ENCODE measurements at regions not wholly inside any gene's neighbourhood (a gene's known extent, or its start where the extent isn't known, plus 50 kb on each side); places are given as distances from the start of the nearest gene placed in this dataset.

DNA sequence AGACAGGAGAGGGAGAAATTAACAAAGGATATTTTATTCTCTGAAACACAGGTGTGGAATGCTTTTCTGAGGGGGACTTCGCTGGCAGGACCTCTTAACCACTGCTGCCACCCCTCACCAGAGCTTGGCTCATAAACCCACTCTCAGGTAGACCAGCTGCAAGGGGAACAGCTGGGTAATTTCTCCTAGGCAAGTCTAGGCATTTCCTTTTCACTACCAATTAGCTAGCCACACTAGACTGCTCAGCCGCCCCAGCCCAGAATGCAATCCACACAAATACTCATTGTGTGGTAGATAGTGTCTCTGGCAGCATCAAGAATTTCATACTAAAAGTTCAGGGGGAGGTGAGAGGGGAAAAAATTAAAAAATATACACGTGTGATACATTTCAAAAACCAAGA is 267.6 kb upstream of the ID4 start (continued):
- TF ChIP-seq, protein P1, sequence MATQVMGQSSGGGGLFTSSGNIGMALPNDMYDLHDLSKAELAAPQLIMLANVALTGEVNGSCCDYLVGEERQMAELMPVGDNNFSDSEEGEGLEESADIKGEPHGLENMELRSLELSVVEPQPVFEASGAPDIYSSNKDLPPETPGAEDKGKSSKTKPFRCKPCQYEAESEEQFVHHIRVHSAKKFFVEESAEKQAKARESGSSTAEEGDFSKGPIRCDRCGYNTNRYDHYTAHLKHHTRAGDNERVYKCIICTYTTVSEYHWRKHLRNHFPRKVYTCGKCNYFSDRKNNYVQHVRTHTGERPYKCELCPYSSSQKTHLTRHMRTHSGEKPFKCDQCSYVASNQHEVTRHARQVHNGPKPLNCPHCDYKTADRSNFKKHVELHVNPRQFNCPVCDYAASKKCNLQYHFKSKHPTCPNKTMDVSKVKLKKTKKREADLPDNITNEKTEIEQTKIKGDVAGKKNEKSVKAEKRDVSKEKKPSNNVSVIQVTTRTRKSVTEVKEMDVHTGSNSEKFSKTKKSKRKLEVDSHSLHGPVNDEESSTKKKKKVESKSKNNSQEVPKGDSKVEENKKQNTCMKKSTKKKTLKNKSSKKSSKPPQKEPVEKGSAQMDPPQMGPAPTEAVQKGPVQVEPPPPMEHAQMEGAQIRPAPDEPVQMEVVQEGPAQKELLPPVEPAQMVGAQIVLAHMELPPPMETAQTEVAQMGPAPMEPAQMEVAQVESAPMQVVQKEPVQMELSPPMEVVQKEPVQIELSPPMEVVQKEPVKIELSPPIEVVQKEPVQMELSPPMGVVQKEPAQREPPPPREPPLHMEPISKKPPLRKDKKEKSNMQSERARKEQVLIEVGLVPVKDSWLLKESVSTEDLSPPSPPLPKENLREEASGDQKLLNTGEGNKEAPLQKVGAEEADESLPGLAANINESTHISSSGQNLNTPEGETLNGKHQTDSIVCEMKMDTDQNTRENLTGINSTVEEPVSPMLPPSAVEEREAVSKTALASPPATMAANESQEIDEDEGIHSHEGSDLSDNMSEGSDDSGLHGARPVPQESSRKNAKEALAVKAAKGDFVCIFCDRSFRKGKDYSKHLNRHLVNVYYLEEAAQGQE (IDR thresholded peaks at IDR 0.05; ENCODE audit: low read depth) = no peak

DNA sequence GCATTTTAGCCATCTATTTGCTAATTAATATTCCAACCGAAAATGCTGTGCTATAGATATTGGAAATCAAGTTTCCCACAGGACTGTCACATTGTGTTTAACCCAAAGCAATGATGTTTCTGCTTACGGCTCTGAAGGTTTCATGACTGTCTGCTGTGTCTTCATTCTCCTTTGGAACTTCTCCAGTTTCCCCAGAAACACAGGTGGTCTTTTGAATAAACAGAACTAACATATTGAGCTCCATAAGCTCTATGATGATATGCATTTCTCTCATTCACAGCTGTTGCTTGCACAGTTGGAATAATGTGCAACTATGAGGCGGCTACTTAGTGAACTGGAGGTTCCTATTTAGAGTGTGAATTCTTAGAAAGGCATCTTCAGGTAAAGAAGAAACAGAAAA is 266.0 kb upstream of the ID4 start:
- Histone ChIP-seq H3K27ac (ENCODE audit: low read depth, low read length) (no peak overlapping the region), H3K4me3 (replicated peaks in 1 of 2; ENCODE audit: low read depth in 1 of 2, low read length in 2 of 2) (no peak overlapping the region), H3K4me1 (ENCODE audit: control insufficient read depth in 1 of 2, insufficient read depth in 2 of 2, low read length in 2 of 2) (no peaks in the 10 kb centered on the region), H3K9me2 (ENCODE audit: insufficient read depth) (no peaks in the 10 kb centered on the region), H2AFZ (ENCODE audit: low read depth, low read length, poor library complexity, severe bottlenecking) (no peak overlapping the region), H3K9me3 (ENCODE audit: control insufficient read depth in 1 of 2, insufficient read depth in 1 of 2, low read depth in 1 of 2, low read length in 2 of 2) (no peaks in the 10 kb centered on the region), H3K27me3 (ENCODE audit: insufficient read depth, low read length) (no peaks in the 10 kb centered on the region), H3K9ac (ENCODE audit: low read length) (no peak overlapping the region), H3K79me2 (ENCODE audit: insufficient read depth, low read length) (no peaks in the 10 kb centered on the region), H3K4me2 (ENCODE audit: low read length) (no peak overlapping the region), H4K20me1 (ENCODE audit: insufficient read depth) (no peaks in the 10 kb centered on the region), H3K36me3 (ENCODE audit: control insufficient read depth in 1 of 2, insufficient read depth in 2 of 2, low read length in 2 of 2) (no peaks in the 10 kb centered on the region)
- RAD21 ChIA-PET (ENCODE audit: low non-redundant PET in 1 of 2, low total read pairs in 2 of 2, uncharacterized antibody in 2 of 2, unreplicated experiment in 2 of 2) = no interaction called here
- no TSS peak for BruUV-seq (replicated peaks)
- no peak for TF ChIP-seq POLR2AphosphoS5 (IDR thresholded peaks at IDR 0.05; ENCODE audit: low read depth, low read length)
- TF ChIP-seq ZNF274 (IDR thresholded peaks at IDR 0.05; ENCODE audit: low read depth, low read length) = no peak
- no peak for TF ChIP-seq TCF7L2 (IDR thresholded peaks at IDR 0.05; ENCODE audit: borderline replicate concordance, extremely low read depth, insufficient read depth, insufficient read length)
- TF ChIP-seq, protein P2, sequence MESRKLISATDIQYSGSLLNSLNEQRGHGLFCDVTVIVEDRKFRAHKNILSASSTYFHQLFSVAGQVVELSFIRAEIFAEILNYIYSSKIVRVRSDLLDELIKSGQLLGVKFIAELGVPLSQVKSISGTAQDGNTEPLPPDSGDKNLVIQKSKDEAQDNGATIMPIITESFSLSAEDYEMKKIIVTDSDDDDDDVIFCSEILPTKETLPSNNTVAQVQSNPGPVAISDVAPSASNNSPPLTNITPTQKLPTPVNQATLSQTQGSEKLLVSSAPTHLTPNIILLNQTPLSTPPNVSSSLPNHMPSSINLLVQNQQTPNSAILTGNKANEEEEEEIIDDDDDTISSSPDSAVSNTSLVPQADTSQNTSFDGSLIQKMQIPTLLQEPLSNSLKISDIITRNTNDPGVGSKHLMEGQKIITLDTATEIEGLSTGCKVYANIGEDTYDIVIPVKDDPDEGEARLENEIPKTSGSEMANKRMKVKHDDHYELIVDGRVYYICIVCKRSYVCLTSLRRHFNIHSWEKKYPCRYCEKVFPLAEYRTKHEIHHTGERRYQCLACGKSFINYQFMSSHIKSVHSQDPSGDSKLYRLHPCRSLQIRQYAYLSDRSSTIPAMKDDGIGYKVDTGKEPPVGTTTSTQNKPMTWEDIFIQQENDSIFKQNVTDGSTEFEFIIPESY (IDR thresholded peaks at IDR 0.05; ENCODE audit: extremely low read depth, insufficient replicate concordance, low read length) = no peak
- no peak for TF ChIP-seq ZFX (IDR thresholded peaks at IDR 0.05)
- no peak for TF ChIP-seq ATF3 (IDR thresholded peaks at IDR 0.05)
- no peak for TF ChIP-seq EGR1 (IDR thresholded peaks at IDR 0.05; ENCODE audit: low read depth)
- intact Hi-C loops (cut with micrococcal nuclease) = no loop called here
- CTCF ChIA-PET = no interaction called here
- ATAC-seq (no peak), DNase-seq (ENCODE audit: low read depth, low spot score) (no peak)
- POLR2A ChIA-PET = no interaction called here
